Bone marrow (tissue), 2 donors: ENCODE measurements at regions not wholly inside any gene's neighbourhood (a gene's known extent, or its start where the extent isn't known, plus 50 kb on each side); places are given as distances from the start of the nearest gene placed in this dataset.
"Not testable (repeated sequence)": the region's sequence is repeated elsewhere in the genome, so short reads cannot be mapped to it uniquely, and the experiment has no call there.

Experiments used
- DNase-seq, 2 donors: peaks; one replicate each; lab custom pipeline; 2025; lab: John Stamatoyannopoulos, UW

- no peak for DNase-seq
These were observed 178.9 kb upstream of the SPRY1 start for GRCh38 chr4:123217664-123218063.

DNA sequence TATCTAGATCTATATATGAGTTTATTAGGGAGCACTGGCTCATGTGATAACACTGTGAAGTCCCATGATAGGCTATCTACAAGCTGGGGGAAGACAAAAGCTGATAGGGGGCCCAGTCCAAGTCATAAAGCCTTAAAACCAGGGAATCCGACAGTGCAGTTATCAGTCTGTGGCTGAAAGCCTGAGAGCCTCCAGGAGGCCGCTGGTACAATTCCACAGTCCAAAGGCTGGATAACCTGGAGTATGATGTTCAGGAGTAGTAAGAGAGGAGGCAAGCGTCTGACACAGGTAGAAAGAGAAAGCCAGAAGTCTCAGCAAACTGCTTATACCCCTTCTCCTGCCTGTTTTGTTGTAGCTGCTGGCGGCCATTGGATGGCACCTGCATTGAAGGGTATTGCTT is 177.6 kb upstream of the SPRY1 start:
- no peak for DNase-seq

DNA sequence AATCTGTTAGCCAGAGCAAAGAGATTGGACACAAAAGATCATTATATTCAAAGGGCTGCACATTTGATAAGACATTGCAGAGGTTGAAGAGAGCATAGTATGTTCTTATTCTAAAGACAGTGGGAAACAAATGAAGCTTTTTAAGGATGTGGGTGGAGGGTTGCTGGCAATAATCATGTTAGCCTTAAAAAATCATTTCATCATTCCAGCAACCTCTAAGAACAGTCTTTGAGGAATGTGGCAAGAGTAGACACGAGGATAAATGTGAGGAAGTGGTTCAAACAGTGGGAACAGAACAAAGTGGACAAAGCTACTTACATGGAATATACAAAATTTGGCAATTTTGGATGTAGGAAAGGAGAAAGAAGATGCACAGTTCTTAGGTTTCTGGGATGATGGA is 167.3 kb upstream of the SPRY1 start:
- DNase-seq: no peak

GRCh38 chr4:123230061-123230460 is 166.5 kb upstream of the SPRY1 start:
- no peak for DNase-seq

GRCh38 chr4:123232439-123232838 is 164.2 kb upstream of the SPRY1 start:
- peak in 1 of 2 donors; percentile 49 for DNase-seq

GRCh38 chr4:123233136-123233768 is 163.3 kb upstream of the SPRY1 start:
- peak in 1 of 2 donors; percentile 50 for DNase-seq

GRCh38 chr4:123234955-123235354 is 161.6 kb upstream of the SPRY1 start:
- no peak for DNase-seq

- DNase-seq: no peak
These were observed 161.2 kb upstream of the SPRY1 start for GRCh38 chr4:123235431-123235830.

- DNase-seq: peak in 1 of 2 donors; percentile 38
These were observed 160.0 kb upstream of the SPRY1 start for GRCh38 chr4:123236606-123237005.

DNA sequence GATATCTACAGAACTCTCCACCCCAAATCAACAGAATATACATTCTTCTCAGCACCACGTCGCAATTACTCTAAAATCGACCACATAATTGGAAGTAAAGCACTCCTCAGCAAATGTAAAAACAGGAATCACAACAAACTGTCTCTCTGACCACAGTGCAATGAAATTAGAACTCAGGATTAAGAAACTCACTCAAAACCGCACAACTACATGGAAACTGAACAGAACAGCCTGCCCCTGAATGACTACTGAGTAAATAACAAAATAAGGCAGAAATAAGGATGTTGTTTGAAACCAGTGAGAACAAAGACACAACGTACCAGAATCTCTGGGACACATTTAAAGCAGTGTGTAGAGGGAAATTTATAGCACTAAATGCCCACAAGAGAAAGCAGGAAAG is 156.3 kb upstream of the SPRY1 start:
- not testable (repeated sequence) for DNase-seq

- DNase-seq: not testable (repeated sequence)
These were observed 153.4 kb upstream of the SPRY1 start for GRCh38 chr4:123243220-123243619.

DNA sequence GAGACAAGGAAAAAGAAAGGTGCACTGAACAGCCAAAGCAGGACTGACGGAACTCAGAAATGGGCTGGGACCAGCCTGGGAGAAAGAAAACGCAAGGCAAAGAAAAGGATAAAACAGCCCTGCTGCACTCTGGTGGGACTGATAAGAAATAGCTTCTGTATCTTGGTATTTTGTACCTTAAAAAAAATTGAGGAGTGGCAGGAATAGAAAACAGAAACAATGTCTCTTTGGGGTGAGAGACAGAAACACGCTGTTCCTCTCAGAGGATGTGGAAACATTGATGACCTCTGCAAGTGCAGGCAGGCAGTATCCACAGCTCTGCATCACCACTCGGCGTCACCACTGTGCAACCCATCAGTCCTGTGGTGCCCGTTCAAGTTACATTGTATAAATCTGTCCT is 152.5 kb upstream of the SPRY1 start:
- DNase-seq: peak in 1 of 2 donors; percentile 38

DNA sequence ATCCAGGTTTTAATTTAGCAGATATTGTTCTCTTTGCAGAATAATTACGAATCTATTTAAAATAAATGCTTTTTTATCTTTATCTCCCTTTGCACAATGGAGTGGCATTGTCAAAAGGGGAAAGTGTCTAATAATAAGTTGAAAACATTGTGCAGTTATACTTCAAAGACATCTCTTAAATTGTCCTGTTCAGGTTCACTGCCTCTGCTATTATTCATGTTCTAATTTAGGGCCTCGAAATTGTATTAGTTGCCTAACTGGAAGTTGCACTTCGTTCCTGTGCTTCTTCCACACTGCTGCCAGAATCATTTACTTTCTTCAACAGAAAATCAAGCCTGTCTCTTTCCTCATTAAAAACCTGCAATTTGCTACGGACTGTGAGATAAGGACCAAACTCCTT is 150.5 kb upstream of the SPRY1 start:
- DNase-seq: no peak

DNA sequence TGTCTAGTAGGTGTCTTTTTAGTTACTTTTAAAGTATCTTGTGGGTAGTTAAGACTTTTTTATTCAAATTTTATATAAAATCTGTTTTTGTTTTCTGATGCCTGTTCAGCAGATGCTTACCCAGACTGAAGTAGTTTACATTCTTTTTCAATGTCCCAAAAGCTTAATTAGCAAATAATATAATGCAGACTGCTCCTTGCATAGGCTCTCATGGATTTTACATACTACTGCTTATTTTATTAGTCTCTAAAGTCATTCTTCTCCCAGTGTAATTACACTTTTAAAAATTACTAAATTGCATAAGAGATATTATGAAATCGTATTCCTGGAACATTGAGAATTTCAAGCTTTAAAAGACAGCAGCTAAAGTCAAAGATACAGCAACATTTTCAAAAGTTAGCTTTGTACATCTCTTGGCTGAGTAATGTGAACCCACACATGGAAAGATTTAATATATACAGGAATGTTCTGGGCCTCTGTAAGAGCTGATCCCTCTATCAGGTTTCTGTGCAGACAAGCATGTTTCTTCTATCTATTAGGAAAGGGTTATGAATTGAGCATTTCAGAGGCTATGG is 148.4 kb upstream of the SPRY1 start:
- DNase-seq: no peak

GRCh38 chr4:123249821-123250220 is 146.8 kb upstream of the SPRY1 start:
- no peak for DNase-seq

- DNase-seq: no peak
These were observed 145.8 kb upstream of the SPRY1 start for GRCh38 chr4:123250843-123251242.

DNA sequence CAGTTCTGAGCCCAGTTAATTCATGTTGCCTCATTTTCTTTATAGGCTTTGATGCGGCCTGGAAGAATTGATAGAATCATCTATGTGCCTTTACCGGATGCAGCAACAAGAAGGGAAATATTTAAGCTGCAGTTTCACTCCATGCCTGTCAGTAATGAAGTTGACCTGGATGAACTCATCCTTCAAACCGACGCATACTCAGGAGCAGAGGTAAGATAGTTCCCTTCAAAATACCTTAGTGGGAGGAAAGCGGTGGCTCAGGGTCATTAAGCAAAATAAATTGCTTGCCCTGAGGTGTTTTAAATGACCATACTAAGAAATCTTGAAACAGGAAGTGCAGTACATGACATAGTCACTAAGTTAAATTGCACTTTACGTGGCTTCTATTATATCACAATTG is 140.6 kb upstream of the SPRY1 start:
- DNase-seq: no peak

GRCh38 chr4:123256901-123257300 is 139.7 kb upstream of the SPRY1 start:
- DNase-seq: no peak

GRCh38 chr4:123257591-123257990 is 139.0 kb upstream of the SPRY1 start:
- peak in 1 of 2 donors; percentile 74 for DNase-seq

DNA sequence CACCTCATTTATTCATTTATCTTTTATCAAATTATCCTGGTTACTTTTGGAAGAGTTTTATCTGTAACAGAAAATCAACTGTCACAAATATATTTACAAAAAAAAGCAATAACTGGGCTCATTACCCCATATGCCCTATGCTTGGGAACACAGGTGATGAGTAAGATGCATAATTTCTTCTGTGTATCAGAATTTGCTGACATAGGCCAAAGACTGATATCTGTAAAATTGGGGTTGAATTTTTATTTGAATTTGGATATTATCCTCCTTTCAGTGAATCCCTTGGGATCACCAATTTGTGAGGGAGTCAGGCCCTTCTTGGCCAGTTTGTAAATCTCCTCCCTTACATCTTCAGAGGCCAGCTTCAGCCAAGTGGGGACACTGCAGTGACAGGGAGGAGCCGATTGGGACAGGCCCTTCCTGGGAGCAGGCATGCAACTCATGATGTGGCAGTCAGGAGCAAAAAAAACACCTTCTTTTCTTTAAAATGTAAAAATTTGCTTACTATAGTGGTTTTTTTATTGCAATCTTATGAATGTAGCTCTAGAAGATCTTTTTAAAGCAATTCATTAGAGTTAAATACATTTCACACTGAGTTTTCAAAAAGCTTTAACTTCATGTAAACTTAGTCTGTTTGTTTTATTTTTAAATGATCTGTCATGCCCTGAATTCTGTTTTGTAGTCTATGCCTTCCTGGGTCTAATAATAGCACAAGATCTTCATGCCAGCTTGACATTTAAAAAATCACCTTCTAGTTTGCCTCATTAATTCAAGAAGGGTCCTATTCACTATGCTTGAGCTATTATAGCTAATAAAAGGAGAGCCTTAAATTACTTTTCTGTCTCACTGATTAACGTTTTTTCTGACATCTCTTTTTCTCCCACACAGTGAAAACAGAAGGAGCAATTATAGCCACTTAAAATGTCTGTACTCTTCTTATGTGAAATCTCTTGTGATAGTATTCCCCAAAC is 136.6 kb upstream of the SPRY1 start:
- no peak for DNase-seq

DNA sequence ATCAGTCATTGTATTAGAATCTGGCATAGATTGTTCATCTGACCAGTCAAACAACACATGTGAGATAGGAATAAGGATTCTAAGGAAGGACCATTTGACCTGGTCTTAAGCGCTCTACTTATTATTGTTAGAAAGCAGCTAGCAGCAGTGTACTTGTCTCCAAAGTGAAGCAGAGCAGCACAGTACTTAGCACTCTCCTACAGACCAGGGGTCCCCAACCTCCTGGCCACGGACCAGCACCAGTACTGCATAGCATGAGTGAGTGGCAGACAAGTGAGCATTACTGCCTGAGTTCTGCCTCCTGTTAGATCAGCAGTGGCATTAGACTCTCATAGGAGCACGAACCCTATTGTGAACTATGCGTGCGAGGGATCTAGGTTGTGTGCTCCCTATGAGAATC is 135.9 kb upstream of the SPRY1 start:
- no peak for DNase-seq

GRCh38 chr4:123262080-123262479 is 134.5 kb upstream of the SPRY1 start:
- no peak for DNase-seq

GRCh38 chr4:123265443-123265842 is 131.2 kb upstream of the SPRY1 start:
- DNase-seq: no peak
